ENCODE measurements at regions not wholly inside any gene's neighbourhood (a gene's known extent, or its start where the extent isn't known, plus 50 kb on each side); places are given as distances from the start of the nearest gene placed in this dataset.

- 45 to 63% (median 59%) methylated on average over 1 of the region's 1 CpG for whole genome bisulfite sequencing, 4 donors
- H3K36me3 ChIP-seq (replicated peaks in 1 of 2) = no peaks in the 10 kb centered on the region
Measured at GRCh38 chr13:54682184-54682583, 1653.6 kb downstream of the OLFM4 start.

GRCh38 chr13:54687173-54687572 lies 1658.6 kb downstream of the OLFM4 start:
- intact Hi-C loops (cut with DNase I) = no loop called here
- DNase-seq = no peak
- no peaks in the 10 kb centered on the region for H3K27me3 ChIP-seq
- no peak overlapping the region for H3K4me3 ChIP-seq
- no peaks in the 10 kb centered on the region for H3K9me3 ChIP-seq (replicated peaks in 1 of 3)
- H3K4me1 ChIP-seq (replicated peaks in 1 of 2) = no peaks in the 10 kb centered on the region
- no peaks in the 10 kb centered on the region for H3K36me3 ChIP-seq (replicated peaks in 1 of 2)
- no peak overlapping the region for H3K27ac ChIP-seq
- TF ChIP-seq CTCF (IDR thresholded peaks at IDR 0.05) (no peak), POLR2A (IDR thresholded peaks at IDR 0.05) (no peak)
- 44 to 64% (median 56%) methylated on average over 1 of the region's 1 CpG for WGBS, 4 donors

More at GRCh38 chr13:54682184-54682583, 1653.6 kb downstream of the OLFM4 start:
- Histone ChIP-seq H3K4me1 (replicated peaks in 1 of 2) (no peaks in the 10 kb centered on the region), H3K4me3 (no peak overlapping the region), H3K9me3 (replicated peaks in 1 of 3) (no peaks in the 10 kb centered on the region), H3K27me3 (no peaks in the 10 kb centered on the region), H3K27ac (no peak overlapping the region)
- DNase-seq = no peak
- intact Hi-C loops (cut with DNase I) = no loop called here
- TF ChIP-seq POLR2A (IDR thresholded peaks at IDR 0.05) (no peak), CTCF (IDR thresholded peaks at IDR 0.05) (no peak)

GRCh38 chr13:54699831-54700230 lies 1671.2 kb downstream of the OLFM4 start:
- no peak overlapping the region for H3K4me3 ChIP-seq
- intact Hi-C loops (cut with DNase I) = no loop called here
- H3K27ac ChIP-seq = no peak overlapping the region
- TF ChIP-seq CTCF (IDR thresholded peaks at IDR 0.05) = no peak
- no peak for TF ChIP-seq POLR2A (IDR thresholded peaks at IDR 0.05)
- H3K36me3 ChIP-seq (replicated peaks in 1 of 2) = no peaks in the 10 kb centered on the region
- DNase-seq = no peak
- H3K4me1 ChIP-seq (replicated peaks in 1 of 2) = no peaks in the 10 kb centered on the region
- H3K27me3 ChIP-seq = no peaks in the 10 kb centered on the region
- H3K9me3 ChIP-seq (replicated peaks in 1 of 3) = no peaks in the 10 kb centered on the region
- 87 to 94% (median 88%) methylated on average over 2 to 3 of the region's 3 CpGs for WGBS, 4 donors

- Histone ChIP-seq H3K4me3 (no peak overlapping the region), H3K4me1 (replicated peaks in 1 of 2) (no peaks in the 10 kb centered on the region), H3K36me3 (replicated peaks in 1 of 2) (no peaks in the 10 kb centered on the region), H3K9me3 (replicated peaks in 1 of 3) (no peaks in the 10 kb centered on the region), H3K27me3 (no peaks in the 10 kb centered on the region), H3K27ac (no peak overlapping the region)
- no peak for DNase-seq
- 27 to 42% (median 37%) methylated on average over 2 of the region's 2 CpGs for WGBS, 4 donors
- no peak for TF ChIP-seq CTCF (IDR thresholded peaks at IDR 0.05)
- no peak for TF ChIP-seq POLR2A (IDR thresholded peaks at IDR 0.05)
- intact Hi-C loops (cut with DNase I) = no loop called here
Measured at GRCh38 chr13:54705738-54706137, 1677.1 kb downstream of the OLFM4 start.
